Frontal cortex (tissue), 3 donors: ENCODE measurements at regions not wholly inside any gene's neighbourhood (a gene's known extent, or its start where the extent isn't known, plus 50 kb on each side); places are given as distances from the start of the nearest gene placed in this dataset.

Experiments
- DNase-seq, 2 donors: peaks; one replicate each; pipeline ENCODE4 v3.0.0; 2012; ENCODE audit warnings: low spot score in 2 of 2
- FAIRE-seq: peaks from 2 replicates; lab custom pipeline; 2012; peaks lifted over from hg19 to GRCh38; lab: Jason Lieb, UNC
- donor health status: control.
- donor health status: control.
- donor health status: control.

DNA sequence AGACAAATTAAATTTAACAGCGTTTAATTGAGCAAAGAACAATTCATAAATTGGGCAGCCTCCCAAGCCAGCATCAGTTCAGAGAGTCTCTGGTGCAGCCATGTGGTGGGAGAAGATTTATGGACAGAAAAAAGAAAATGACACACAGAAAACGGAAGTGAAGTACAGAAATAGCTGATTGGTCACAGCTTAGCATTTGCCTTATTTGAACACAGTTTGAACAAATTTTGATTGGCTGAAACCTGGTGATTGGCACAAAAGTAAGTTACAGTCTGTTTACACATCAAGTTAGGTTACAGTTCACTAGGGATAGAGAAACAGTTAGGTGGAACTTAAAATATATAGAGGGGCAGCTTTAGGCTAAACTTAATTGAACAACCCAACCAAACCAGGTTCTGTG is 720.1 kb downstream of the TYW1 start:
- DNase-seq (no peak), FAIRE-seq (no peak)

DNA sequence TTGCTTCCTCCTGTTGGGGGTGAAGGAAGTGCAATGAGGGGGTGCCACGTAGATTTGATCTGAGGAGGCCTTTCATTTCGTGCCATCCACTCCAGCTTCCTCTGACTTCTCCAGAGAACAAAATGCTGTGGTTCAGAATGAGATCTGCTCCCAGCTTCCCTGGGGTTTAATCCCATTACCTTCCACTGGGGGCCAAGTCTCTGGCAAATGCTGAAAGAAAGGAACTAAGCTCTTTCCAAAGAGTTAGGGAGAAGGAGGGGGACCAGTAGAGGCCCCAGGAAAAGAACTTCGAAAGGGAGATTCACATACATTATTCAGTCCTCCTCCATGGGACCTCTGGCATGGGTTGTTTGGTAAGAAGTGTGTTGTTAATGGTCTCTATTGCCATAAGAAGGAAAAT is 727.0 kb downstream of the TYW1 start:
- no peak for DNase-seq
- FAIRE-seq = no peak

DNA sequence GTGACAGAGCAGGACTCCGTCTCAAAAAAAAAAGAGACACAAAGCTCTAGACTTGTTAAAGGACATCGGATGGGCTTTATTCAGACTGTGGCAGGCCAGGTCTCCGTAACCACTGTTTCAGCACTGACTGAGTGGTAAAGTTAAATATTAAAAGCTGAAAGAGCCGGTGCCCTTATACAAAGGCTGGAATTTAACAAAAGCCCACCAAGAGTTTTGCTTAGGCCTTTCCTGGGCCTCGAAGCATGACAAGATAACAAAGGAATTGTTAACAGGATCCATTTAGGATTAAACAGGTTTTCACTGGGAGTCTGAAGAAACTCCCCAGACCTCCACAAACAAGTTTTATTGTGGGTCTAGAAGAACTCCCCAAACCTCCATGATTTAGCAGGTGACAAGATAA is 727.8 kb downstream of the TYW1 start:
- no peak for FAIRE-seq
- DNase-seq = no peak

DNA sequence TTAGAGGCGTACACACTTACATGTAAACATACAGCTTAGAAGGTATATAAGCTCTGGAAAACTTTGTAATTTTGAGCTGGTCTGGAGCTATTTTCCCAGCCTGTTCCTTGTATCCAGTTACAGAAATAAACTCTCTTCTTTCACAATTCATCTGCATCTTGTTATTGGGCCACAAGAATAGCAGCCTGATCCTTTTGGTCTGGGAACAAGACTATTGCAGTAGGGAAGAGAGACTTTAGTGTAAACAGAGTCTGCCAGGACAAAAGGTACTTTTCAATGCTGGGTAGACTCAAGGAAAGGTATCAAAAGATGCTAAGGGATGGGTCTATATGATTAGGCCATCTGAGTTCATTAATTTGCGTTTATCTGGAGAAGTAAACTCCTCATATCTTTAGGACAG is 728.3 kb downstream of the TYW1 start:
- DNase-seq (no peak), FAIRE-seq (no peak)

DNA sequence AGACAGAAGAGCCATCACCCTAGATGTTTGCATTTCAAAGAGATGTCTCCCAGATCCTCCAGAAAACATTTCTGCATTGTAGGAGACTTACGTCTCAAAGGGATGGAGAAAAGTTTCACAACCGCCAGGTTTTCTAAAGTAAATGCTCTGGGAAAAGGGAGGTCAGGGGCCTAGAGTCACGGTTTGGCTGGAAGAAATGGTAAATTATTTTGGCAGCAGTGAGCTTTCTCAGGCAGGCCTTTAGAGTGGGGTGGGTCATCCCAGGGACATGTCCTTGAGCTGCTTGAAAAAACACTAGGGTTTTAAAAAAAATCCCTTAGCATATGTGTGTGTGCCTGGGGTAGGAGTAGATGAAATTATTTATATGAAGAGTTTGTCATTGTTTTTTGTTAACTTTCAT is 728.8 kb downstream of the TYW1 start:
- FAIRE-seq (no peak), DNase-seq (no peak)

DNA sequence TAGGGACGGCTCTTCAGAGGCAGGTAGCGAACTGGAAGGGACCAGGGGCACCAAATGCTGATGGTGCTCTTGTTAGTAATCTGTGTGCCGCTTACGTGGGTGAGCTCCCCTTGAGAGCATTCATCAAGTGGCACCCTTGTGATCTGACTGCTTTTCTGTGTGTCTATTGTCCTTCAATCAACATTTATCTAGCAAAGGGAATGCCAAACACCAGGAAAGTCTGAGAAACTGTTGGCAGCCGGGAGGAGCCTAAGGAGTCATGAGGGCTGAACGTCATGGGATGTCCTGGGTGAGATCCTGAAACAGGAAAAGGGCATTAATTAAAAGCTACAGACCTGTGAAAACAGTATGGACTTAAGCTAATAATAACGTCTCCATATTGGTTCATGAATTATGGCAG is 733.1 kb downstream of the TYW1 start:
- no peak for DNase-seq
- no peak for FAIRE-seq

DNA sequence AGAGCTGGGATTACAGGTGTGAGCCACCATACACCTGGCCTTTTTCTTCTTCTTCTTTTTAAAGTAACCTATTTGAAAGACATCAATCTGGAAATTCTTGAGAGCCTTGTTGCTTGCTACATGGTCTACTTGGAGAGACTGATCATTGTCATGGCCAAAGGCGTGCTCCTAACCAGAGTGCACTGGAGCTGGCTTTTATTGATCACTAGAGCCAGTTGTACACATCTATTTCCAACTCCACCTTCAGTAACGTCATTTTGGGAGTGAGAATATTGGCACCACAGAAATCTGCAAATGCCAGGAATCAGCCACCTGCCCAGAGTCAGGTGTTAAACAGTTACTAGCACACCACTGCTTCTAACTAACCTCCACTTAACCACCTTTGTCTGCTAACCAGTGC is 735.1 kb downstream of the TYW1 start:
- FAIRE-seq (no peak), DNase-seq (no peak)

DNA sequence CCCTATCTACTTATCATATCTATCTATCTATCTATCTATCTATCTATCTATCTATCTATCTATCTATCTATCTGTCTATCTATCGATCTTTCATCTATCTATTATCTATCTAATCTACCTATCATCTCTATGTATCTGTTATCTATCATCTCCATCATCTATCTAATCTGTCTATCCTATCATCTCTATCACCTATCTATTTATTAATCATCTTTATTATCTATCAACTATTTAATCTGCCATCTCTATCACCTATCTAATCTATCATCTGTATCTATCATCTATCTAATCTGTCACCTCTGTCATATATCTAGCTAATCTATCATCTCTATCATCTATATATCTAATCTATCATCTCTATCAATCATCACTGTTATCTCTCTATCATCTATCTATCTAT is 736.3 kb downstream of the TYW1 start:
- no peak for DNase-seq
- no peak for FAIRE-seq

DNA sequence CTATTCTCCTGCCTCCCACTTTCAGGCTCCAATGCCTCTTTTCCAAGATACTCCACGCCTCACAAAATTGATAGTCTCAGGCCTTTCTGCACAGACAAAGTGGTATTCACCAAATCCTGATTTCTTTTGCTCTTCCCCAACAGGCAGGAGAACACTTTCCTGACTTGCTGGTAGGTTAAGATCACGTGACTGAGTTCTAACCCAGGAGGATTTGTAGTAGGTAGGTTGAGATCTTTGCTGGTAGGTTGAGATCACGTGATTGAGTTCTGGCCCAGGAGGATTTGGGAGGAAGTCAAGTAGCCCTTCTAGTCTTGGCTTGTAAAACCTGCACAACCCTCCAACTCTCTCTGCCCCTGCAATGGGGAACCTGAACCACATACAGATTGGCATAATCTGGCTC is 741.5 kb downstream of the TYW1 start:
- FAIRE-seq (no peak), DNase-seq (no peak)

DNA sequence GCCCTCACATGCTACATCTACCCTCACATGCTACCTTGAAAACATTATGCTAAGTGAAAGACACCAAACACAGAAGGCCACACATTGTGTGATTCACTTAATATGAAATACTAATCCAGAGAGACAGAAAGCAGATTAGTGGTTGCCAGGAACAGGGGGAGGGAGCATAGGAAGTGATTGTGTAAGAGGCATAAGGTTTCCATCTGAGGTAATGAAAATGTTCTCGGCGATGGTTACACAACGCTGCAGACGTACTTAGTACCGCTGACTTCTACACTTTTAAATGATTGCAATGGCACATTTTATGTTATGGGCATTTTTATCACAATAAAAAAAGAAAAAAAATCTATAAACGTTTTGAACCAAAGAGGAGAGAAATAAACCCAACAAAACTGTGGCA is 742.3 kb downstream of the TYW1 start:
- no peak for FAIRE-seq
- DNase-seq = no peak

DNA sequence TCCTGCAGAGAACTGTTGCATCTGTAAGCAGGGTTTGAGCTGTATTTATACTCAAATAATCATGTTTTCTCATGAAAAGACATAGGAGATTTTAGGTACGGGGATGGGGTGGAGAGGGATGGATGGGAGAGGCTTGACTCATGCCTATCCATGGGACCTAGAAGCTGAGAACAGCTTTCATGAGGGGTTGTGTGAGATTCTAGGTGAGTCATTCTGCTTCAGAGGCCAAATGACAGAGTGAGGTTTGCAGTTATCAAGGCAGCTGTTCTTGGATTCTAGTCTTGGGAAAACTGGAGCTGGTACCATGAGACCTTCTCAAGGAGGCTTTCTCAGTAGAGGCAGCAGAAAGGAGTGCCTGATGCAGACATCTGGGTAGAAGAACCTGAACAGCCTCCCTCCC is 746.9 kb downstream of the TYW1 start:
- DNase-seq = no peak
- FAIRE-seq = no peak

DNA sequence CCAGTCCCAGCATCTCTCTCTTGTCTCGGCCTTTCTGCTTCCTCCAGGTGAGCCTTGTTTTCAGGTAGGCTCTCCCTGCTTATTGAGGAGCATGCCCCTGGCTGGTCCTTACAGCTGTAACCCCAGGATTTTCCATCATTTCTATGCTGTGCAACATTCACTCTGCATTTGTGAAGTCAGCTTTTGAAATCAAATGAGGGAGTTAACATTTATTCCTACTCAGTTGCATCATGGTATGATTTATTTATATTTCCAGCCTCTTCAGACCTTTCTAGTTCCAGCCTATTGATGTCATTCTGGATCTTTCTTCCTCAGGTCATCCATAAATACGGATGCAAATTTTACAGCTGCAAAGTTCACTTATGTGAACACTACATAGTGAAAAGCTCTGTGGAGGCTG is 755.6 kb downstream of the TYW1 start:
- FAIRE-seq (no peak), DNase-seq (no peak)

DNA sequence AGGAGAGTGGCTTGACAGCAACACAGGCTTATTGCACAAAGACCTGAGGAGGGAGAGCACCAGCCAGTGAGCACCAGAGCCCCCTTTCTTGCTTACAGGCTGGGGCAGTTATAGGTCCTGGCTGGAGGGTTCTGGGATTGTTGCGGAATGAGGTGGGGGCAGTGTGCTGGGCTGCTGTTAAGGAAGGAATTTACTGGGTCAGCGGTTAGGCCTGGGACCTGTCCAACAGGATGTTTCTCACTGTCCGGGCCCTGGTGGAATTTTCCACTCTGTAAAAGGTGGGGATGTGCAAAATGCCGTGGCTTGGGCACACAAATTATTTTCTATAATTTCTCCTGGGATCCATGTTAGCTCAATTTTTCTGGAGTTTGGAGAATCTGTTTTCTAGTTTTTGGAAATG is 757.3 kb downstream of the TYW1 start:
- DNase-seq (no peak), FAIRE-seq (no peak)

DNA sequence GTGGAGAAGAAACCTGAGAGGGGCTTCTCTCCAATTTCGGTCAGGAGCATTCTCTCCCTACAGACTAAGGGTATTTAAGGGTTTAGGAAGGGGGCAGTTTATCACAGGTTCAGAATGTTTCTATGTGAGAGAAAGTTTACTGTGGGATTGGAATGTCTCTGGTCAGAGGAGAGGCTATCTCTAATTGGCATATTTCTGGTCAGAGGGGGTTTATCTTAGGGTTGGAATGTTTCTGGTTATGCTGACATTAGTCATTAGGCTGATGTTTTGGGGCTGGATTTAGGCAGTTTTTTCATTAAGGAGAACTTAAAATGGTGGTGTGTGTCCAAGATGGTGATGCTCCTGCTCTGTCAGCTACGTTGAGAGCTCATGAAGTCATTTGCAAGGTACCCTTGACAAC is 758.0 kb downstream of the TYW1 start:
- DNase-seq (no peak), FAIRE-seq (no peak)

DNA sequence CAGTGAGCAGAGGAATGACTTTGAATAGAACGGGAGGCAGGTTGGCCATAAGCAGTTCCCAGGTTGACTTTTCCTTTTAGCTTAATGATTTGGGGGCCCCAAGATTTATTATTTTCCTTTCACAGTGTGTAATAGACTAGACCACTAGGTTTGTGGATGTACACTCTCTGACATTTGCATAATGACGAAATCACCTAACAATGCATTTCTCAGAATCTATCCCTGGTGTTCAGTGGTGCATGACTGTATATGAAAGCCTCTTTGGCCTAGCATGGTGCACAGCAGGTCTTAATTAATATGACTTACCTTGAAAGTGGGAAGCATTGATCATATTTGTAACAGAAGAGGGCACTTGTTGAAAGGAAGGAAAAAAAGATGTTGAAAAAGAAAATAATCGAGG is 761.9 kb downstream of the TYW1 start:
- no peak for FAIRE-seq
- DNase-seq = no peak

DNA sequence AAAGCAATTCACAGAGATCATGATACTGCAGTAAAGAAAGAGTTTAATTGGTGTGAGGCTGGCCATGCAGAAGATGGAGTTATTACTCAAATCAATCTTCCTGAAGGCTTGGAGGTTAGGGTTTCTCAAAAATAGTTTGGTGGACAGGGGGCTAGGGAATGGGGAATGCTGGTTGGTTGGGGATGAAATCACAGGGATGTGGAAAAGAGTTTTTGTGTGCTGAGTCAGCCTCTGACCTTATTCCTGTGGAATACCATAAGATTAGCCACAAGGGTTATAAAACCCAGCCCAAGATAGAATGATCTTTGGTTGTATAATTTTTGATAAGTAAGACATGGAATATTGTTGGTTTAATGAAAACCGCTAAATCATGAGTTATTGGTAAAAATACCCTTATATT is 764.3 kb downstream of the TYW1 start:
- DNase-seq = no peak
- FAIRE-seq = no peak

DNA sequence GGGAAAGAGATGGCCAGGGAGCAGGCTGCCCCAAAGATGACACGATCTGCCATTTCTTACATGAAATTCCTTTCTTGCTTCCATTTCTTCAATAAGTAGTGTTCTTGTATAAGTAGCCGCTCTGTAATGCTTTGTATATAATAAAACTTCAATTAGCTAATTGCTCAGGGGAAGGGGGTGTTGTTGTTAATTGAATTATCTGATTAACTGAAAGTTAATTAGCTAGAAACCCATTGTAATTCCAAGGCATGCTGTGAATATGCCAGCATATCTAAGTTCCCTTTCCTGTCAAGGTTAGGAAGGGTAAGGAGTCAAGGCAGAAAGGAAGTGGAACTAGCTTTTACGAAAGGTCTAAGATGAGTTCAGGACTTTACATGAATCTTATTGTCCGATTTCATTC is 765.9 kb downstream of the TYW1 start:
- FAIRE-seq (no peak), DNase-seq (no peak)

DNA sequence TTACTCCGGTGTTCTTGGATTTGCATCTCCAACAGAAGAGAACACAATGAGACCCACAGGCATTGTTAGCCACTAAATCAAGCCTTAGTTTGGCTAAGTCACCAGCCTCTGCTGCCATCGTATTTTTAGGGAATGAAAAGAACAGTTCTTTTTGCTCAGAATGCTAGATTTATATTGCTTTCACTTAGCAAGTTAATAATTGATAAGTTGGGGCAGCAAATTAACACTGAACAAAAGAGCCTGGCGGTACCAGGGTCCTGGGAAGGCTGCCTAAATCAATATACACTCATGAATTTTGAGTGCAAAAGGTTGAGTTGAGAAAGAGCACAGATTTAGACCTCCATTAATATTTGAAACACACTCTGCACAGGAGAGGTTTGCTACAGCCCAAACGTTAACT is 767.7 kb downstream of the TYW1 start:
- DNase-seq = no peak
- FAIRE-seq = no peak

DNA sequence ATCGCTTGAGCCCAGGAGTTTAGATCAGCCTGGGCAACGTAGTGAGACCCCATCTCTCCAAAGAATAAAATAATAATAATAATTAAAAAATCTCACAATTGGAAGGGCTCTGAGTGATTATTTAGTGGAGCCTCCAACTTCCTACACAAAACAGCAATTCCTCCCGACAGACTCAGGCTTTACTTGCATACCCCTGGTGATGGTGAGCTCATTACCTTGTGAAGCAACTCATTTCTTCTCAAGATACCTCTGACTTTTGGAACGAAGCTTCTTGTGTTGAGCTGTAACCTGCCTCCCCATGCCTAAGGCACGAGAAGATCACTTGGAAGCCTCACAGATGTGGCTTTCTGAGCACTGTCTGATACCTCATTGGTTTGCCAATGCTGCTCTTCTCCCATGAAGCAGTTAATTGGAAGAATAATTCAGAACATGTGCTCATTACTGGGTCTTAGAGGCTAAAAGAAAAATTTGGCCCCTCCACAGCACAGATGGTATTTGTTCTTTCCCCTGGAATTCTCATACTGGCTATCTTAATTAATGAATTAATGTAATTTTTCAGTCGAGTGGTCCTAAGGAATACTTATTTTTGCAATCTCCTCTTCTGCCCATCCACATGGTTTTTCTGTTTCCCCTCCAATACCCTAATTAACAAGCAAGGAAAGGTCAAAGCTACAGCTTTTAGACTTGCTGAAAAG is 769.0 kb downstream of the TYW1 start:
- no peak for DNase-seq
- no peak for FAIRE-seq

DNA sequence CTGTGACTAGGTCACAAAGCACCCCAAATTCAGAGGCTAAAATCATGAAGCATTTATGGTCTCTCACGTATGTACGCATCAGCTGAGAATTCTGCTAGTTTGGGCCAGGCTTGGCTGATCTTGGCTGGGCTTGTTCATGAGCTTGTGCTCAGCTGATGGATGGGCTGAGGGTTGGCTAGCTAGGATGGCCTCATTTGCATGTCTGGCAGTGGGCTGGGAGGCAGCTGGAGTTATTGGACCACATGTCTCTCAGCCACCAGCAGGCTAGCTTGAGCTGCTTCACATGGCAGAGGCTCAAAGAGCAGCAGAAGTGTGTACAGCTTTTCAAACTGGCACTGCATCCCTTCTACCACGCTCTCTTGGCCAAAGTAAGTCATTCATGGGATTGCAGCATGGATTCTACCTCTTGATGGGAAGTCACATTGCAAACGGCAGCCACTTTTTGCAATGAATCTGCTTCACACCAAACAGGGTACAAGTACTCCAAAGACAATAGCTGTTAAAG is 770.3 kb downstream of the TYW1 start:
- DNase-seq = no peak
- no peak for FAIRE-seq

DNA sequence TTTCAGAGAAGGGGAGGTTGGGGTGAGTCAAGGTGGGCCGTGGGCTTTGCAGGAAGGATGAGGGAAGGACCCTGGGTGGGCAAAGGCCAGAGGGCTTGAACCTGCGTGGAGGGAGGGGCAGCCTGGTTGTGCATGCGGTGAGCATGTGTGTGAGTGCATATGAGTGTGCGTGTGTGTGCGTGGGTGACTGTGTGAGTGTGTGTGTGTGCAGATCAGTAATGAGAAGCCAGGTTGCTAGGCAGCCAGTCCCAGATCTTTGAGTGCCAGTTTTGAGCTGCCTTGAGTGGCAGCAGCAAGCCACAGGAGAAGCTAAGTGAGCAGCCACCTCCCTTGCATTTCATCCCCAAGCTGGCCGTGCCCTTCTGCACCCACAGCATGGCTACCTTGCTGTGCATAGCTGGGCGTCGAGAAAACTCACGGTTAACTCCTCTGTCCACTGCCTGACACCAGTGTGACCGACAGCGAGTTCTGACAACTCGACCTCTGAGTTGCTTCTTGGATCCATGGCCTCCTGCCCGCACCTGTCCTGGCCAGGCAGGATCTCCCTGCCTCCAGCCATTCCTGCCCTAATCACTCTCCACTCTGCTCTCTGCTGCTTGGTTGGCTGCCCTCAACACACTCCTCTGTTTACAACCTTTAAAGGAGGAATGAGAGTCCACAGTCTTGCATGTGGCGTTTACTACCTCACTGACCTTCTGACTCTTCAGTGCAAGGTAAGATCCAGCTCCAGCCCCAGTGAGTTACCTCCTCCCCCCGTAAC is 775.4 kb downstream of the TYW1 start:
- FAIRE-seq = no peak
- no peak for DNase-seq

DNA sequence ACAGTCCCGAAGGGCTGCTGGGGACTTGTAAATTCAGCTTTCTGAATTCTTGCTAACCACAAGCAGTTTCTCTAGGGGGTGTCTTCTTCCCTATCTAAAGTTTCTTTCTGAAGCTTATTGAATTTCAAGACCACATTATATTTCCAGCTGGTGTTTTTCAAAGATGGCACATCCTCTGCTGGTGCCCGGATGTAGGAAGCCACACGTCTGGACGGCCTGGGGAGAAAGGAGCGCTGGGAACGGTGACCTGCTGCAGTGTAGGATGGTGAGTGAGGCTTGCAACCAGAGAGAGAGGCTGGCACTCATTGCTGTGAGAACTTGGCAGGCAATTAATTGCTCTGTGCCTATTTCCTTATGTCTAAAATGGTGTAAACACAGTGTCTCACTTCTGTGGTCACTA is 776.4 kb downstream of the TYW1 start:
- DNase-seq = no peak
- no peak for FAIRE-seq
